Activated naive CD4-positive, alpha-beta T cell treated with anti-CD3 and anti-CD28 coated beads, Interleukin-2, amount 50 U/mL, for 72 hours (primary cell): ENCODE measurements at regions not wholly inside any gene's neighbourhood (a gene's known extent, or its start where the extent isn't known, plus 50 kb on each side); places are given as distances from the start of the nearest gene placed in this dataset.

Experiments
- ATAC-seq, 2 donors: fragments of 150-1000 bp; cut with Tn5 transposase; 2 replicates each; pipeline ENCODE4 v1.10.0; 2021; ENCODE audit warnings: mild to moderate bottlenecking in 2 of 2, moderate library complexity in 2 of 2
- DNase-seq, 2 donors: peaks; one replicate each; pipeline ENCODE4 v3.0.0; 2021 to 2022; ENCODE audit warnings: low spot score in 2 of 2
- H3K27ac Mint-ChIP-seq, 2 donors: one replicate each; pipeline ENCODE4 v1.8.0; 2022; ENCODE audit warnings: mild to moderate bottlenecking in 2 of 2, mixed read lengths in 2 of 2
- H3K36me3 Mint-ChIP-seq, 2 donors: one replicate each; pipeline ENCODE4 v1.8.0; 2022; ENCODE audit warnings: mixed read lengths in 2 of 2
- H3K9me3 Mint-ChIP-seq, 2 donors: one replicate each; pipeline ENCODE4 v1.8.0; 2022; ENCODE audit warnings: mixed read lengths in 2 of 2

DNA sequence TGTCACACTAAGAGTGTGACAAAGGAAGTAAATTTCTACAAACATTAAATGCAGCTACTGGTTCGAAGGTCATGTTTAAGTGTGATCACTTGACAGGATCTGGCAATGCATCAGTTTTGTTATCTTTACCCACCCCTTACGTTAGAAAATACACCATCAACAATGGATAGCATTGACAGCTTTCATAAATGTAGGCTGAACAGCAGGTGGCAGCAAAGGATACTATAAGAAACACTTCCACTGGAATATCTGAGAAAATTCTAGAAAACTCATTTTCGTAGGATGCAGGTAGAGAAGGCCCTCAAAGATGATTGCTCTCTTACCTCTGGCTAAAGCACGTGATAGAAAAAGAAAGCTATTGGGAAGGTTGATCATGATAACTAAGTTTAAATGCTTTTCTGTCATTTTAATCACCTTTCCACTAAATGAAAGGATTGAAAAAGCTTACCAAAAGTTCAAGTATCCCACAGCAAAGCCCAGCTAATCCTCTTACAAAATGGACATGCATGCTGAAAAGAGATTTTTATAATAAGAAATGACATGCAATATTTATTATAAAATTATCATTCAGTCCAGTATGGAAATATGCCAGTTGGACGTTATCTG lies 292.5 kb downstream of the PARP8 start:
- no peak for ATAC-seq

DNA sequence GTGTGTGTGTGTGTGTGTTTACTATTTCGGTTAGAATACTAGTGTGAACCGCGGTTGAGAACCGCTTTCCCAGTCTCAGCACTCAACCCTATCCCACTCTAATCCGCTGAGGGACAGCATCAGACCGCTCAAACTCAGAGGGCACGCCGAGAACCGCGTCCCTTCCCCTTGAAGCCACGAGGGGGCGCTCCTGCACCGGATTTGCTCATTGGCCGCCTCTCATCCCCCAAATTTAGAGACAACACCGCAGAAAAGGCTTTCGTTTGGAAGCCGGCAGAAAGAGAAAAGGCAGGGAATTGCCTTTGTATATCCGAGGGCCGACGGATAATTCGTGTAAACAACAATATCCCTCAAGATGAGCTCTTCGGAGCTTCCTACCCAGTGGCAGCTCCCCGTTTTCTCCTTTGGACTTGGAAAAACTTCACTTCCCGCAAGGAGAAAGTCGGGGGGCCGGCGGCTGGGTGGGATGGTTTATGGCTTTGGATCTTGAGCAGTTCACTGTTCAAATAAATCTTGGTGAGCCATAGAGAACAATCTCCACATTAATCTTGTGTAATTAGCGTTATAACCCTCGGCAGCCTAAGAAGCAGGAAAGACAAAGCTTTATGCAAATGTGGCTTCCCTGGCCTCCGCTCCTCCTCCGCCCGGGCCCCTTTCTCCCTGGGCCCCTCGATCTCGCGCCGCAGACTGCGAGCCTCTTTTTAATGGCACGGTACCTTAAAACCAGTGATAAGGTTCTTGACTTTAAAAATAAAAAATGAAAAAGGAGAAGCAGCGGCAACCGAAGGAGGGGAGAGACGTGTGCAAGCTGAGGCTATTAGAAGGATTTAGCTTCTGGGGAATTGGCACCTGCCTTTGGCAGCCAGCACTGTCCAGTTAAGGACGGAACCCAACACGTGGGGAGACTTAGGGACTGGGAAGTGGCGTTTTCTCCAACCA lies 296.8 kb downstream of the PARP8 start:
- DNase-seq (peak; percentile 61 to 79), ATAC-seq (peak; percentile 67 to 83)
- Mint-ChIP-seq H3K9me3 (no peaks in the 10 kb centered on the region), H3K36me3 (peaks cover 7 to 8% of the 10 kb centered on the region in 2 donors), H3K27ac (no peak overlapping the region)

More for the DNA sequence above, 292.5 kb downstream of the PARP8 start:
- no peak for DNase-seq
- no peaks in the 10 kb centered on the region for H3K9me3 Mint-ChIP-seq
- no peak overlapping the region for H3K27ac Mint-ChIP-seq
- no peaks in the 10 kb centered on the region for H3K36me3 Mint-ChIP-seq

DNA sequence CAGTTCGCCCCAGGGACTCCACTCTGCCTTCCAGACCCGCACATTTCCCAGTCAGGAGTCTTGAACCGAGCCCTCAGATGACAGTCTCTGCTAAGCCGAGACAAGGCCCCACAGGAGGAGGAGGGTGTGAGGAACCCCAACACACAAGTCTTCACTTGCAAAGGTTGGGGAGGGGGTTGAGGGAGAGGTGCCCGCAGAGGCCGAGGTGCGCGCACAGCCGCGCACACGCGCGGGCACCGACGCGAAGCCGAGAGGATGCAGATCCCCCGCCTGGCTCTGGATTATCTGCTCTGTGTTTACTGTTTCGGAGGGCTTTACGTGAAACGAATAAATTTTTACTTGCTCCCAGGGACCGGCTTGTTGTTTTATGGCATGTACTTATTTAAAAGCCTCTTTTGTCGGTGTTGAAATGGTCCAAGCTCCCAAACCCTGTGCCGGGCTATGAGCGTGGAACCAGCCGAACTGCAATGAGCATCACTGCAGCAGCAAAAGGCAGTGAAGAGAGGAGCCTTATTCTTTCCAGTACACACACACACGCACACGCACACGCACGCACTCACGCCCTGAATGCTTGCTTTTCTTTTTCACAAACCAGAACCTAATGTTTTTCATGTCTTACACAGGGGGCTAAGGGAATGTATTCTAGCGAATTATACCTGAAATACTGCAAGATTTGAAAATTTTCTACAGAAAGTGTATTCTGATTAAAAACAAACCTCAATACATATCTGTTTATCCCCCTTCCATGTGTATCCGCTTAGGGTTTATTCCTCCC lies 297.7 kb downstream of the PARP8 start:
- DNase-seq, result peak in 1 of 2 donors; percentile 6
- H3K9me3 Mint-ChIP-seq, result no peaks in the 10 kb centered on the region
- ATAC-seq, result peak in 1 of 2 donors; percentile 25
- peaks cover 16 to 17% of the 10 kb centered on the region in 2 donors for H3K36me3 Mint-ChIP-seq
- no peak overlapping the region for H3K27ac Mint-ChIP-seq

DNA sequence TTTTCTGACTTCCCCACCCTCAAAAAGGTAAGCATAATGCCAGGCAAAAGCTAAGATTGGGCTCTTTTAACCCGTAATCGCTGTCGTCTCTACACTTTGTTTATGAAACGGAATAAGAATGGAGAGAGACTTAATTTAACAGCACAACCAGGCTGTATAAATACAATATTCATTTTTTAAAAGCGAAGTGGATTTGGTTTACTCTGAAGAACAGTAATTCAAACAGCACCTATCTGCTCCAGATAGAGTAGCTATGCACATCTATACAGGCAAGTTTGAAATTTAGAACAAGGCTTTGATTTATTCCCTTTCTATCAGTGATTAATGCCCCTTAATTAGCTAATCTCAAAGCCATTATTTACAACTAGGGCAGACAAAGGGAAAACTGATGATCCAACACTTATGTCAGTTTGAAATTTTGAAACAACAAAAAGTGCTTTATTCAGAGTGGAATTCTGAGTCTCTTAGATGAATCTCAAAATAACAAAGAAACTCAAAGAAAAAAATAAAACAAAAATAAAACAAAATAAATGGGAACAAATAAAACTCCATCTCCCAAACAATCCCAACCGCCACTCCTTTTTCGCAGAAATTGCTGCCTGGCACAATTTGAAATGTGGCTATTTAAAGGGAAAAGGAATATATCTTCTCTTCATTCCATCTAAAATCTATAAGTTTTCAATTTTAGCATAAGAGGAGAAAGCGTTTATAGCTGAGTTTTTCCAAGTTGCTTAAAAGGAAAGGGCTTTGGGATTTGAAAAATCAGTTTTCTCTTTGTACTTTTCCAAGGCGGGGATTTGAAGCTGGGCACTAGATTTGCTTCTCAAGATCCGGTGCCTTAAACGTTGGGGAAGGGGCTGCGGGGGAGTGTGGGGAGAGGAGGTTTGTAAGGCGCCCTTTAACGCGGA lies 298.6 kb downstream of the PARP8 start:
- Mint-ChIP-seq H3K9me3 (no peaks in the 10 kb centered on the region), H3K27ac (no peak overlapping the region), H3K36me3 (peaks cover 16 to 18% of the 10 kb centered on the region in 2 donors)
- ATAC-seq, result no peak
- DNase-seq, result no peak

DNA sequence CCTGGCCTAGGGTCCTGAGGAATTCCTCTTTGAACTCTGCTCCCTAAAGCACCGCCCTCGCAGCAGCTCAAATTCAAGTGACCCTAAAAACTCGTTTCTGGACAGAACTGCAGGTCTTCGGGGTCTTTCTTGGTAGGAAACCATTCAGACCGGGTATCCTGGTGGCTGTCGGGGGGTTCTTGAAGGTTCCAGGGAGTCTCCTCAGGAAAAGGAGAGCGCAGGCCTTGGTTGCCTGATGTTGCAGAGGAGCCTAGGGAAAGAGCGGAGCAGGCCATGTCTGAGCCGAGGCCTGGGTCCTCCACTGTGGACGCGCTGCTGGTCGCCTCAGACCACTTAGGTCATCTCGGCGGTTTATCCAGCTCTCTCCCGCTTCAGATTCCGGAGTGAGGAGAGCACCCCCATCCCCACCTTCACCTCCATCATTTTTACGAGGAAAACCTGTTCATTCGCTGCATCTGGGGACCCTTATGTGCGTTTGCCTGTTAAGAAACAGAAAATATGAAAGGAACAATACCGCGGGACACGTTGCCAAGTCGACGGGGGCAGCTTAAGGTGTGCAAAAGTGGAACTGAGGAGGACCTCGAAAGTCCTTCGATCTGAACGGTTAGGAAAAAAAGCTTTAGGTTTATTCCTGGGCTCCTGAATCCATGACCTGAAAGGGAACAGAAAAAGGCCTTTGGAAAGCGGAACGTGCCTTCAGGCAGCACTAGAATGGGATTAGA lies 299.4 kb downstream of the PARP8 start:
- DNase-seq, result no peak
- Mint-ChIP-seq H3K36me3 (peaks cover 16 to 18% of the 10 kb centered on the region in 2 donors), H3K9me3 (no peaks in the 10 kb centered on the region), H3K27ac (no peak overlapping the region)
- no peak for ATAC-seq

DNA sequence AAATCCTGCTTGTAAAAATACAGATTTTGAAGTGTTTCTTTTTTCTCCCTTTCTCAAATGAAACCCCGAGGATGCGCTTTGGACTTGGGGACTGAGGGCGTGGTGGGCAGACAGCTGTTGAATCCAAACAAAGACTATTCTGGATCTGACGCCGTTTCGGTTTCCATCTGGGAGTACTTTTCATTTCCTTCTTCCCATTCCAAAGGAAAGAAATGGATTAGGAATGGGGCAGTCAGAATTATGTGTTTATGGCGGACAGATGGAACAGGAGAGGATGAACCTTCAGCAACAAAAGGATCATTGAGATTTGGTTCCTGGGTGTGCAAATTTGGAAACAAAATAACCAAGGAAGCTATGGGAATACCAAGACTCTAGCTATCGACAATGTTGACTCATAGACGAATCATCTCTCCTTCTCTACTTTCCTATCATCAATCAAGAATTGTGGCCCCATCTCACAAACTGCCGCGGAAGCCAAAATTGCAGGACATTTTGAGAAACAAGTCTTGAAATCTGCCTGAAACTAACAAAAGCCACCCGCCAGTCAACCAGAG lies 300.6 kb downstream of the PARP8 start:
- no peak for ATAC-seq
- Mint-ChIP-seq H3K36me3 (peaks cover 16 to 18% of the 10 kb centered on the region in 2 donors), H3K27ac (no peak overlapping the region), H3K9me3 (no peaks in the 10 kb centered on the region)
- no peak for DNase-seq

DNA sequence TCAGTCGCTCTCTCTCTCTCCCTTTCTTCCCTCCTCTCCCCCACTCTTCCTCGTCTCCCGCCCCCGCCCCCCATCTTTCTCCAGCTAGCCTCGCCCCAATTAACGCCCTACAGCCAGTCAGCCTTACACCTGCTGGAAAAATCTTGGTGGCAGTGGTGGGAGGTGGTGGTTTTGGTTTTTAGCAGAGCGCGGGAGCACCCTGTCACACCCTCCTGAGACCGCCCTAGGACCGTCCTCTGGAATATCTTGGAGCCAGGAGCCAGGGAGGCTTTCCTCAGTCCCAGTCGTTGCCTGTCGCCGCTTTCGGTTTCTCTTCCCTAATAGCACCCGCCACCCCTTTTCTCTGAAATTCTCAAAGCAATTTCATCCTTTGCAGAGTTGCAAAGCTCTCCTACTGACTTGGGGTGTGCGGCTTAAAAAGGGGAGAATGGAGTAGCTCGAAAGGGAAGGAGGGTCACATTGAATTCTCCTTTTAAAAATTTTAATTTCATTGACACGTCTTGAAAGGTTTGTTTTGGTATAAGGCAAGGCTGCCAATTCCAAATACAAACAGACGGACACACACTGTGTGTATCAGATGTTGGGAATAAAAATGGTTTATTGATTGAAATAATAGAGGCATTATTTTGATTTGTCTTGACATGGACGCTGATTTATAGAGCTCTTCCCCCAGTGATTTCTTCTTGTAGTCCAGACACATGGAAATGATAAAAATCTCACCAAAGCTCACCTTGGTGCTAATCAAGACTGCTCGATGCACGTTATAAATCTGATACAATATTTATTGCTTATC lies 301.3 kb downstream of the PARP8 start:
- DNase-seq (no peak), ATAC-seq (no peak)
- Mint-ChIP-seq H3K27ac (no peak overlapping the region), H3K36me3 (peaks cover 16 to 18% of the 10 kb centered on the region in 2 donors), H3K9me3 (no peaks in the 10 kb centered on the region)

DNA sequence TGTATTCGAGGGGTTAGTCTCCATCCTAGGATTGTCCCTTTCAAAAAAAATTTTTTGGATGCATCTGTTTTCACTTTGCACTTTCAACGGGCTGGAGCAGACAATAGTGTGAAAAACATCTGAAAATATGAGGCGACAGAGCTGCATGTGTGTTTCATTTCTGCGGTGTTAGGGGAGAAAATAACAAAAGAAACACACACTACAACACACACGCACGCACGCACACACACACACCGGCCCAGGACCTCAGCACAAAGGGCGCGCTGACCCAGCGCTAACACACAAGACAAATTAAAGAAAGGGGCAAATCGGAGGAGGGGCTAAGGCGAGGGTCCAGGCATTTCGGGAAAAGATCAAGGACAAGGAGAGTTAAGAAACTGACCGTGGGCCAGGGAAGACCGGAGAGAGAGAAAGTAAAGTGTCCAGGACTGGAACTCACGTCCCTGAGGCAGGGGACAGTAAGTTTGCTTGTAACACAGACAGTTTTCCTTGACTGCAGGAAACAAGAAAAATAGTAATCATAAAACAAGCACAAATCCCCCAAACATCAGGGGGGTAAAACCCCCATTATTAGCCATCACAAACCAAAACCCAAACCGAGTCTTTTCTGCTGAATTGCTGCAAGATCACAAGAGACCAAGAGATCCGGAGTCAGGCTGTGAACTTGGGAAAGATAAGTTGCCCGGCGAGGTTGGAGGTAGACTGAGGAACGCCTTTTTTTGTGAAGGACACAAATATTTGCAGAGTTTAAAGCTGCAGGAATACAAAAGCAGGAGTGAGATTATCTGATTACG lies 302.1 kb downstream of the PARP8 start:
- H3K9me3 Mint-ChIP-seq, result no peaks in the 10 kb centered on the region
- ATAC-seq, result no peak
- H3K27ac Mint-ChIP-seq, result peak overlapping the region in 1 of 2 donors; percentile 61
- peaks cover 16 to 18% of the 10 kb centered on the region in 2 donors for H3K36me3 Mint-ChIP-seq
- DNase-seq, result no peak

DNA sequence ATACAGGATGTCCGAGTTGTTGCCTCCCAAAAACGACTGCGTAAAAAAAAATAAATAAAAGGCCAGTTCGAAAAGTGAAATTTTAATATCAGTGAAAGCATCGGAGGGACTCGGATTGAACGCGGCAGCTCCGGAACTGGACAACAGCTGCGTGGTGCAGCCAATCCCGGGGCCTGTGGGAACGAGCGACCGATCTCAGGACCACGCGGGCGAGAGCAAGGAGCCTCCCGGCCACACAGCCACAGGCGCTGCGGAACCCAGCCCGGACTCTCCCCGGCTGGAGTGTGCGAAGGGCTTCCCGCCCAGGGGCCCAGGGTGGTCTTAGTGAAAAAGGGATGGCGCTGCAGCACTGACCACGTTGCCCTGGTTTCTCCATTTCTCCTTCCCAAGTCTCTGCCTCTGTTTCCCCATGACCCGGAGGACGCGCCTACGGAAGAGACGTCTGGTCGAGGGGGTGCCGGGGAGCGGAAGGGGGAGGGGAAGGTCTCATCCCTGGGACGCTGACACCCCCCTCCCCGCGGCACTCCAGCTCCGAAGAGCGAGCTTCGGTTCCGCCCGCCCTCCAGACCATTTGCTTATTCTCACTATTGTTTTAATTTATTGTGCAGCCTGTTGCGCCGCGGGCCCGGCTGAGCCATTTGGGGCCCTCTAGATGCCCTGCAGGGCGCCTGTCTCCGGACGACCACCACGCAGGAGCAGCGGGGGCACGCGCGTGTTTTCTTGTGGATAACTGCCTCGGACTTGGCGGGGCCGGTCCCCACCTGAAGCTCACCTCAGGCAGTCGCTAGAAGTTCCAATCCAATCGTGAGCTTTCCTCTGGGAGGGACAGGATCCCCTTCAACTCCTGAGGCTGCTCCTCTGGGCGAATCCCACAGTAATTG lies 303.0 kb downstream of the PARP8 start:
- ATAC-seq (no peak), DNase-seq (no peak)
- Mint-ChIP-seq H3K27ac (peak overlapping the region in 1 of 2 donors; percentile 61), H3K36me3 (peaks cover 16 to 18% of the 10 kb centered on the region in 2 donors), H3K9me3 (no peaks in the 10 kb centered on the region)

DNA sequence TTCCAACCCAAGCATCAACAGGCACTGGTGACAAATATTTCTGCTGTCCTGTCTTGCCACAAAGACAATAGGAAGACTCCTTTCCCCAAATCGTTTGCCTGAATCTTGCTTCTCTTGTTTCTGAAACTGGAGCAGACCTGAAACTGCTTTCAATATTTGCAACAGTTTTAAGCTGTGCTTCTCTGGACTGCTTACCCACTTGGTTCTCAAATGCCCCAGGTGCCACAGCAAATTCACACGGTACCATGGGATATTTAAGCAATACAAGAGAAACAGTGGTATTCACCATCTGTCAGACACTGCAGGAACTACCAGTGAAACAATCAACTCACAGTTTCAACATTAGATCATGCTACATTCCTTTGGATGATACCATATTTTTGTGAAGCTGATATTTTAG lies 309.4 kb downstream of the PARP8 start:
- no peaks in the 10 kb centered on the region for H3K36me3 Mint-ChIP-seq
- no peak overlapping the region for H3K27ac Mint-ChIP-seq
- DNase-seq, result no peak
- no peak for ATAC-seq
- H3K9me3 Mint-ChIP-seq, result no peaks in the 10 kb centered on the region

DNA sequence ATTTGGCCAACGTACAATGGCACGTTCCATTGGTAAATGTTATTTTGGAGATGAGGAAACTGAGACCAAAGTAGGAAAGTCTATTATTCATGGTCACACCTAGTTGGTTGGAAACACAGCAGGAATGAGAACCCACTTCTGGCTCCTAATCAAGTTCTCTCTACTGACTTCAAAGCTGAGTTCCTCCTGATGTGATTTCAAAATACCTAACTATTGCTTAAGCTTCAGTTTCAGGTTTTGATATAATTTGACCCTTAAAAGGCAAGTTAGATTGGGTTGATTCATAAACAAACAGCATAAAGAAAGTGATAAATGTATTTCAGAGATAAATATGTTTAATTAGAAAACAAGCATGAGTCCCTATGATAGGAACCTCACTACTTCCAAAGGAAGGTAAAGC lies 312.5 kb downstream of the PARP8 start:
- Mint-ChIP-seq H3K36me3 (no peaks in the 10 kb centered on the region), H3K9me3 (peaks cover 0 to 4% of the 10 kb centered on the region in 2 donors), H3K27ac (no peak overlapping the region)
- ATAC-seq (no peak), DNase-seq (no peak)

DNA sequence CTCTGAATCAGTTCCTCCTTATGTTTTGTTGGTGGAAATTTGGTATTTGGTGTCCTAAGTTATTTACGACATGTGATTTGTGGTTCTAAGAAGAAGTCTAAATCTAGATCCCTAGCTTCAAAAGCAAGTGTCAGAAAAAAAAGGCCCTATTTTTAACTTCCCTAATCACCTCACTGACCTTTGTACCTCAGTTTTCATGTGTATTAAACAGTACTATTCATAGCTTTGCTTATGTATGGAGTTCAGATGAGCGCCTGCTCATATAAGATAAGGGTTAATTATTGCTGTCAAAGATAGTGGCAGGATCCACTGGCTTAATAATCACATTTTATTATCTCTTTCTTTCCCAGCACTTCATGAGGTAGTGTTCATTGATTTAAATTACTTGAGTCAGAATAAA lies 318.2 kb downstream of the PARP8 start:
- DNase-seq, result no peak
- H3K27ac Mint-ChIP-seq, result no peak overlapping the region

DNA sequence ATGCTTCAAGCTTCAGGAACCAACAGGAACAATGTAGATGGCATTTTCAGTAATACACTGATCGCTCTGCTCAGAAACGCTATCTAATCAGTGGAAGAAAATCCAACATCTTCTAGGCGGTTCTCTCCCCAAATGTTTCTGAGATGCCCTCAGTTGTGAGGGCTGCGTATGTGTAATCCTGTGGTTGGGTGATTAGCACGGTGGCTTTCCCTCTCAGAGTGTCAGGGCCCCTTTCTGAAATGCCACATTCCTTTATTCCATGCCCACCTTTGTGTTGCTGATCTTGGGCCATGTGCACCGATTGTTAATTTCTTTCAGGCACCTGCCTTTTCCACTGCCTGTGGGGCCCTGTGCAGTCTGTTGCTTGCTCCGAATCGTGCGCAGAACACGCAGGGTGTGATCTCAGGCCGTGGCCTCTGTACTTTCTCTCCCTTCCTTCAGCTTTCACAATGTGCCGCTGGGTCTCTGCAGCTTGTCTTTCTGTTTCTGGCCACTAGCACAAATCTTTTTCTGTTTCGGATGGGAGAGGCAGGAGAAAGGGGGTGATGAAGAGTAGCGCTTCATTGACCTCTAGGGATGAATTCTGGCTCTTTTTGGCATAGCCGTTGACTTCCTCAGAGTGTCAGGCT lies 324.0 kb downstream of the PARP8 start:
- Mint-ChIP-seq H3K36me3 (no peaks in the 10 kb centered on the region), H3K9me3 (no peaks in the 10 kb centered on the region), H3K27ac (no peak overlapping the region)
- DNase-seq (no peak), ATAC-seq (no peak)

More for the DNA sequence above, 318.2 kb downstream of the PARP8 start:
- Mint-ChIP-seq H3K36me3 (no peaks in the 10 kb centered on the region), H3K9me3 (peaks cover 0 to 4% of the 10 kb centered on the region in 2 donors)
- no peak for ATAC-seq
